ENCODE measurements at regions not wholly inside any gene's neighbourhood (a gene's known extent, or its start where the extent isn't known, plus 50 kb on each side); places are given as distances from the start of the nearest gene placed in this dataset.

GRCh38 chr3:6709178-6709577 is 151.7 kb upstream of the GRM7 start:
- TF ChIP-seq POLR2A (IDR thresholded peaks at IDR 0.05; ENCODE audit: low read depth) (no peak), CTCF (IDR thresholded peaks at IDR 0.05) (no peak), POLR2AphosphoS5 (IDR thresholded peaks at IDR 0.05) (no peak)
